HEK293T (cell line): ENCODE measurements at regions not wholly inside any gene's neighbourhood (a gene's known extent, or its start where the extent isn't known, plus 50 kb on each side); places are given as distances from the start of the nearest gene placed in this dataset.

Experiments used
- CTCF ChIA-PET: fragments of 350-600 bp; formaldehyde crosslinking; extraction: SDS; loops from one replicate; lab custom pipeline; 2021; ENCODE audit warnings: antibody characterized with exemption, inconsistent platforms; lab: Yijun Ruan, JAX
- POLR2A ChIA-PET: fragments of 350-600 bp; formaldehyde crosslinking; extraction: SDS; loops from one replicate; lab custom pipeline; 2020; ENCODE audit warnings: antibody characterized with exemption, inconsistent platforms; lab: Yijun Ruan, JAX
- DNase-seq: peaks from one replicate; pipeline ENCODE4 v3.0.0; 2012; ENCODE audit warnings: mixed read lengths; ENCODE audit errors: extremely low spot score
- ARNT ChIP-seq: fragments of 450-650 bp; IDR thresholded peaks from 2 replicates; pipeline ENCODE4 v1.6.1; 2017; ENCODE audit warnings: mild to moderate bottlenecking
- BHLHE40 ChIP-seq: fragments of 450-650 bp; IDR thresholded peaks from 2 replicates; pipeline ENCODE4 v1.6.1; 2016; ENCODE audit warnings: mild to moderate bottlenecking, moderate library complexity, borderline replicate concordance
- CTBP1 ChIP-seq: fragments of 450-650 bp; IDR thresholded peaks from 2 replicates; pipeline ENCODE4 v1.6.1; 2016; ENCODE audit warnings: borderline replicate concordance
- ELF4 ChIP-seq: fragments of 450-650 bp; IDR thresholded peaks from 2 replicates; pipeline ENCODE4 v1.6.1; 2017; ENCODE audit warnings: antibody characterized with exemption
- FOXA1 ChIP-seq: fragments of 450-650 bp; IDR thresholded peaks from 2 replicates; pipeline ENCODE4 v1.6.1; 2016; ENCODE audit warnings: mild to moderate bottlenecking
- FOXK2 ChIP-seq: fragments of 450-650 bp; IDR thresholded peaks from 2 replicates; pipeline ENCODE4 v1.6.1; 2016; ENCODE audit warnings: mild to moderate bottlenecking
- FOXM1 ChIP-seq: fragments of 450-650 bp; IDR thresholded peaks from 2 replicates; pipeline ENCODE4 v1.6.1; 2017; ENCODE audit warnings: mild to moderate bottlenecking, borderline replicate concordance
- HDGF ChIP-seq: fragments of 450-650 bp; IDR thresholded peaks from 2 replicates; pipeline ENCODE4 v1.6.1; 2017; ENCODE audit warnings: antibody characterized with exemption, borderline replicate concordance
- L3MBTL2 ChIP-seq: fragments of 450-650 bp; conservative IDR thresholded peaks from 2 replicates; pipeline ENCODE4 v1.6.1; 2016; ENCODE audit warnings: mild to moderate bottlenecking
- LEF1 ChIP-seq: fragments of 450-650 bp; IDR thresholded peaks from 2 replicates; pipeline ENCODE4 v1.6.1; 2017; ENCODE audit warnings: mild to moderate bottlenecking, borderline replicate concordance
- NFRKB ChIP-seq: fragments of 450-650 bp; IDR thresholded peaks from 2 replicates; pipeline ENCODE4 v1.6.1; 2016; ENCODE audit warnings: mild to moderate bottlenecking, moderate library complexity
- SP1 ChIP-seq: fragments of 450-650 bp; IDR thresholded peaks from 2 replicates; pipeline ENCODE4 v1.6.1; 2017
- SUZ12 ChIP-seq: fragments of 450-650 bp; IDR thresholded peaks from 2 replicates; pipeline ENCODE4 v1.6.1; 2016; ENCODE audit warnings: mild to moderate bottlenecking
- TARDBP ChIP-seq: fragments of 450-650 bp; IDR thresholded peaks from 2 replicates; pipeline ENCODE4 v1.6.1; 2016
- ZNF384 ChIP-seq: fragments of 450-650 bp; IDR thresholded peaks from 2 replicates; pipeline ENCODE4 v1.6.1; 2016
- TF ChIP-seq, protein P1 (sequence below): fragments of 450-650 bp; IDR thresholded peaks from 2 replicates; pipeline ENCODE4 v1.6.1; 2016

DNA sequence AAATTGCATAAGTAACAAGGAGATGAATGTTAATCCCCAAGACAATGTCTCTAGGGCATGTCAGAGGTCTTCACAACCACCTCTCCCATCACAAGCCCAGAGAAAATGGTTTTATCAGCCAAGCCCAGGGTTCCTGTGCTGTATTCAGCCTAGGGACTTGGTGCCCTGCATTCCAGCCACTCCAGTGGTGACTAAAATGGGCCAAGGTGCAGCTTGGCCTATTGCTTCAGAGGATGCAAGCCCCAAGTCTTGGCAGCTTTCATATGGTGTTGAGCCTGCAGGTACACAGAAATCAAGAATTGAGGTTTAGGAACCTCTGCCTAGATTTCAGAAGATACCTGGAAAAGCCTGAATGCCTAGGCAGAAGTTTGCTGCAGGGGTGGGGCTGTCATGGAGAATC lies 1118.6 kb downstream of the PLA2G4A start:
- CTCF ChIA-PET: no interaction called here
- POLR2A ChIA-PET: no interaction called here
- no peak for DNase-seq
- TF ChIP-seq LEF1: no peak
- no peak for TF ChIP-seq BHLHE40
- no peak for TF ChIP-seq FOXM1
- no peak for TF ChIP-seq SUZ12
- no peak for TF ChIP-seq FOXK2
- no peak for TF ChIP-seq HDGF
- no peak for TF ChIP-seq NFRKB
- TF ChIP-seq ELF4: no peak
- TF ChIP-seq L3MBTL2: no peak
- TF ChIP-seq CTBP1: no peak
- TF ChIP-seq TARDBP: no peak
- TF ChIP-seq FOXA1: no peak
- no peak for TF ChIP-seq SP1
- no peak for TF ChIP-seq ARNT
- TF ChIP-seq, protein P1, sequence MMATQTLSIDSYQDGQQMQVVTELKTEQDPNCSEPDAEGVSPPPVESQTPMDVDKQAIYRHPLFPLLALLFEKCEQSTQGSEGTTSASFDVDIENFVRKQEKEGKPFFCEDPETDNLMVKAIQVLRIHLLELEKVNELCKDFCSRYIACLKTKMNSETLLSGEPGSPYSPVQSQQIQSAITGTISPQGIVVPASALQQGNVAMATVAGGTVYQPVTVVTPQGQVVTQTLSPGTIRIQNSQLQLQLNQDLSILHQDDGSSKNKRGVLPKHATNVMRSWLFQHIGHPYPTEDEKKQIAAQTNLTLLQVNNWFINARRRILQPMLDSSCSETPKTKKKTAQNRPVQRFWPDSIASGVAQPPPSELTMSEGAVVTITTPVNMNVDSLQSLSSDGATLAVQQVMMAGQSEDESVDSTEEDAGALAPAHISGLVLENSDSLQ: no peak
- no peak for TF ChIP-seq ZNF384

DNA sequence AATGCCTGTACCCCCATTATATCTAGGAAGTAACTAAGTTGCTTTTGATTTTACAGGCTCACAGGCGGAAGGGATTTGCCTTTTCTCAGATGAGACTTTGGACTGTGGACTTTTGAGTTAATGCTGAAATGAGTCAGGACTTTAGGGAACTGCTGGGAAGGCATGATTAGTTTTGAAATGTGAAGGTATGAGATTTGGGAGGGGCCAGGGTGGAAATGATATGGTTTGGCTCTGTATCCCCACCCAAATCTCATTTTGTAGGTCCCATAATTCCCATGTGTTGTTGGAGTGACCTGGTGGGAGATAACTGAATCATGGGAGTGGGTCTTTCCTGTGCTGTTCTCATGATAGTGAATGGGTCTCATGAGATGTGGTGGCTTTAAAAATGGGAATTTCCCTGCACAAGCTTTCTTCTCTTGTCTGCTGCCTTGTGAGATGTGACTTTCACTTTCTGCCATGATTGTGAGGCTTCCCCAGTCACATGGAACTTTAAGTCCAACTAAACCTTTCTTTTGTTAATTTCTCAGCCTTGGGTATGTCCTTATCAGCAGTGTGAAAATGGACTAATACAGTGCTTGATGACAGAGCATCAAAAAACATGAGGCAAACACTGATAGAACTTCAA lies 1119.5 kb downstream of the PLA2G4A start:
- ChIA-PET CTCF (no interaction called here), POLR2A (no interaction called here)
- DNase-seq: no peak
- no peak for TF ChIP-seq ZNF384
- TF ChIP-seq TARDBP: no peak
- TF ChIP-seq LEF1: no peak
- TF ChIP-seq NFRKB: no peak
- TF ChIP-seq CTBP1: no peak
- TF ChIP-seq, protein P1: no peak
- no peak for TF ChIP-seq ARNT
- no peak for TF ChIP-seq L3MBTL2
- TF ChIP-seq ELF4: no peak
- TF ChIP-seq SUZ12: no peak
- no peak for TF ChIP-seq SP1
- no peak for TF ChIP-seq HDGF
- no peak for TF ChIP-seq BHLHE40
- TF ChIP-seq FOXA1: no peak
- TF ChIP-seq FOXM1: no peak

DNA sequence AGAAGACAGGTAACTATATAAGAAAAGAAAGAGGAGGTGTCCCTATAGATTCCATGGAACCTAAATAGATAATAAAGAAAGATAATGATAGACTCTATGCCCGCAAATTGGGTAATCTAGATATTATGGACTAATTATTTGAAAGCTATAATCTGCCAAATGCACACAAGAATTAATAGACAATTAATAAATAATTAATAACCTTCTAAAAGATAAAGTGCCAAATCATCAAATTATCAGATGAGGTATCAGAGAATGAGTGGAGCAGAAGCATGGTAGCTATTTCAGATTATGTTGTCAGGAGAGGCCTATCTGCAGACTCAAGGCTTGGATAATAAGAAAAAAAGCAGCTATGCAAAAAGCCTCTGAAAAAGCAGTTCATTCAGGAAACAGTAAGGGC lies 1120.8 kb downstream of the PLA2G4A start:
- TF ChIP-seq LEF1 (no peak), ELF4 (no peak), ZNF384 (no peak), NFRKB (no peak), L3MBTL2 (no peak), FOXA1 (no peak), FOXK2 (no peak), CTBP1 (no peak), ARNT (no peak), HDGF (no peak), SUZ12 (no peak), TARDBP (no peak), BHLHE40 (no peak), SP1 (no peak), FOXM1 (no peak)
- TF ChIP-seq, protein P1: no peak
- ChIA-PET CTCF (no interaction called here), POLR2A (no interaction called here)
- no peak for DNase-seq

DNA sequence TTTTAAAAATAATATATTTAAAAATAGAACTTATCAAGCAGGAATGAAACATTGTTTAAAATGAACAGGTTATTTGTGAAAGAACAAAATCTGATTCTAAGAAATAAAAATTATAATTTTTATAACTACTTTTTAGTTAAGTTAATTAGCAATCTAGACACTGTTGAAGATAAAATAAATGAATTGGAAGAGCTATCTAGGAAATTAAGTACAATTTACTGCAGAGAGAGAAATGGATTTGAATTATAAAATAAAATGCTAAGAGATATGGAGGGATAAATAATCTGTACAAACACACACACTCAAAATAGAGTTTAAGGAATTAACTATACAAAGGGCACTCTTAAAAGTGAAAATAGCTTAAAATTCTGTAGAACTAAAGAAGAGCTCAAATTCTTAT lies 1123.1 kb downstream of the PLA2G4A start:
- no peak for DNase-seq
- CTCF ChIA-PET: no interaction called here
- POLR2A ChIA-PET: no interaction called here
- TF ChIP-seq ELF4 (no peak), BHLHE40 (no peak), FOXM1 (no peak)

DNA sequence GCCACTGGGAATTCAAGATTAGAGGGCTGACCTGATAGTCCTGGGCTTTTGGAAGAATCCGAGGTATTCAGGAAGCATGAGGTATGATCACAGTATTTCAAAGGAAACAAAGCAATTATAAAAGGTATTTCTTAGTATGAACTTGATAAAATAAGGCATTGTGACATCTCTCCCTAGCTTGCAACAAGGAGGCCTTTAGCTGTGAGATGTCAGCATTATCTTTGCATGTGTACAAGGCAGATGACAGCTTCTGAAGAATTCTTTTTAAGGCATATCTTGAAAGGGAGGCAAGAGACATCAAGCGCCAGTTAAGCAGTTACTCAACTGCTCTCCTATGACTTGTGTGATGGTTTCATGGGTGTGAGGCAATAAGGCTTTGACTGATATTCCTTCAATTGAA lies 1123.7 kb downstream of the PLA2G4A start:
- ChIA-PET CTCF (no interaction called here), POLR2A (no interaction called here)
- no peak for TF ChIP-seq ELF4
- no peak for TF ChIP-seq LEF1
- no peak for TF ChIP-seq FOXM1
- no peak for TF ChIP-seq BHLHE40
- TF ChIP-seq SP1: no peak
- no peak for DNase-seq

DNA sequence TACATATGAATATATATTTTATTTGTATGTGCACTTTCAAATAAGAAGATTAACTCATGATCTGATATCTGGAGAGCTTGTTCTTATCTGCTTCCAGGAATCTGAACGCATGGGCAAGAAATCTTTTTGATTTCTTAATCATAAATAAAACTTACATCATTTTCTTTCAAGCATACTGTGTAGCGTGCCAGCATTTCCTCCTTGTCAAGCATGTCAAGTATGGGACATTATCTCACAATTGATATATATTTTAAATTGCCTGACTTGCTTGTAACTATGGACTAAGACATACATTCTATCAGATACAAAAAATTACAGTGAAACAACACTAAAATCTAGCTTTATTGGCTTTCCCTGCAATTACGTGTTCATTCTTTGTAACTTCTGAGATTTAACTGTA lies 1128.2 kb downstream of the PLA2G4A start:
- TF ChIP-seq, protein P1: no peak
- TF ChIP-seq NFRKB: no peak
- TF ChIP-seq SUZ12: no peak
- TF ChIP-seq HDGF: no peak
- TF ChIP-seq TARDBP: no peak
- TF ChIP-seq SP1: no peak
- no peak for TF ChIP-seq FOXK2
- no peak for TF ChIP-seq ZNF384
- no peak for TF ChIP-seq FOXA1
- TF ChIP-seq LEF1: no peak
- no peak for TF ChIP-seq ARNT
- ChIA-PET POLR2A (no interaction called here), CTCF (no interaction called here)
- DNase-seq: no peak
